ENCODE measurements at regions not wholly inside any gene's neighbourhood (a gene's known extent, or its start where the extent isn't known, plus 50 kb on each side); places are given as distances from the start of the nearest gene placed in this dataset.
"Not testable (repeated sequence)": the region's sequence is repeated elsewhere in the genome, so short reads cannot be mapped to it uniquely, and the experiment has no call there.

- no peak for TF ChIP-seq CTCF (IDR thresholded peaks at IDR 0.05)
- H3K27ac ChIP-seq, result no peak overlapping the region
- DNase-seq (ENCODE audit: low spot score), result no peak
- no peak overlapping the region for H3K4me3 ChIP-seq
Observed at GRCh38 chr10:64426745-64427144, 905.5 kb downstream of the REEP3 start.

GRCh38 chr10:64430690-64431323 lies 909.6 kb downstream of the REEP3 start:
- no peak for DNase-seq (ENCODE audit: low spot score)
- H3K4me3 ChIP-seq, result no peak overlapping the region
- H3K27ac ChIP-seq, result no peak overlapping the region
- no peak for TF ChIP-seq CTCF (IDR thresholded peaks at IDR 0.05)

GRCh38 chr10:64441872-64442271 lies 920.7 kb downstream of the REEP3 start:
- H3K27ac ChIP-seq; DNase-seq (ENCODE audit: low spot score); H3K4me3 ChIP-seq: not testable (repeated sequence)

- Histone ChIP-seq H3K4me3 (no peak overlapping the region), H3K27ac (no peak overlapping the region)
- no peak for TF ChIP-seq CTCF (IDR thresholded peaks at IDR 0.05)
- no peak for DNase-seq (ENCODE audit: low spot score)
Observed at GRCh38 chr10:64444163-64444562, 923.0 kb downstream of the REEP3 start.

GRCh38 chr10:64444564-64444963 lies 923.4 kb downstream of the REEP3 start:
- Histone ChIP-seq H3K4me3 (no peak overlapping the region), H3K27ac (no peak overlapping the region)
- no peak for DNase-seq (ENCODE audit: low spot score)
- no peak for TF ChIP-seq CTCF (IDR thresholded peaks at IDR 0.05)

GRCh38 chr10:64449603-64450002 lies 928.4 kb downstream of the REEP3 start:
- Histone ChIP-seq H3K4me3 (no peak overlapping the region), H3K27ac (no peak overlapping the region)
- no peak for TF ChIP-seq CTCF (IDR thresholded peaks at IDR 0.05)
- no peak for DNase-seq (ENCODE audit: low spot score)

GRCh38 chr10:64450312-64450711 lies 929.1 kb downstream of the REEP3 start:
- TF ChIP-seq CTCF (IDR thresholded peaks at IDR 0.05), result no peak
- DNase-seq (ENCODE audit: low spot score), result no peak
- Histone ChIP-seq H3K4me3 (no peak overlapping the region), H3K27ac (no peak overlapping the region)

All from coronary artery (tissue), 2 donors.